ENCODE measurements at regions not wholly inside any gene's neighbourhood (a gene's known extent, or its start where the extent isn't known, plus 50 kb on each side); places are given as distances from the start of the nearest gene placed in this dataset.

GRCh38 chr5:93145767-93146166, 435.3 kb downstream of the NR2F1-AS1 start:
- TF ChIP-seq CTCF (conservative IDR thresholded peaks at IDR 0.05): no peak
- TF ChIP-seq ZFX (IDR thresholded peaks at IDR 0.05): no peak
